Stomach (tissue), 4 donors: ENCODE measurements at regions not wholly inside any gene's neighbourhood (a gene's known extent, or its start where the extent isn't known, plus 50 kb on each side); places are given as distances from the start of the nearest gene placed in this dataset.

Experiments
- CTCF ChIP-seq, 7 experiments: fragments of 450-650 bp in 4 of 7; fragments of 200-600 bp in 3 of 7; sonication (generic) in 3 of 7; IDR thresholded peaks; one replicate each; pipeline ENCODE4 v1.5.1; 2016 to 2019; ENCODE audit warnings: antibody characterized with exemption in 7 of 7, control low read depth in 2 of 7, mild to moderate bottlenecking in 1 of 7
- EP300 ChIP-seq: sonication (generic); formaldehyde crosslinking; IDR thresholded peaks from one replicate; pipeline ENCODE4 v1.6.1; 2017; ENCODE audit warnings: antibody characterized with exemption
- POLR2AphosphoS5 ChIP-seq, 3 donors: sonication (generic); formaldehyde crosslinking; IDR thresholded peaks; one replicate each; pipeline ENCODE4 v1.6.1; 2016; ENCODE audit warnings: antibody characterized with exemption in 3 of 3

GRCh38 chr14:95417492-95417891, 97.8 kb upstream of the CLMN start:
- TF ChIP-seq POLR2AphosphoS5 (IDR thresholded peaks at IDR 0.05) = no peak
- TF ChIP-seq EP300 = no peak
- TF ChIP-seq CTCF (IDR thresholded peaks at IDR 0.05) = no peak
